CD4-positive, alpha-beta T cell treated with Interleukin-15 for 4 hours (primary cell): ENCODE measurements at regions not wholly inside any gene's neighbourhood (a gene's known extent, or its start where the extent isn't known, plus 50 kb on each side); places are given as distances from the start of the nearest gene placed in this dataset.

Experiments used
- DNase-seq: peaks from one replicate; pipeline ENCODE4 v3.0.0-alpha.2; 2020; ENCODE audit warnings: low spot score

DNA sequence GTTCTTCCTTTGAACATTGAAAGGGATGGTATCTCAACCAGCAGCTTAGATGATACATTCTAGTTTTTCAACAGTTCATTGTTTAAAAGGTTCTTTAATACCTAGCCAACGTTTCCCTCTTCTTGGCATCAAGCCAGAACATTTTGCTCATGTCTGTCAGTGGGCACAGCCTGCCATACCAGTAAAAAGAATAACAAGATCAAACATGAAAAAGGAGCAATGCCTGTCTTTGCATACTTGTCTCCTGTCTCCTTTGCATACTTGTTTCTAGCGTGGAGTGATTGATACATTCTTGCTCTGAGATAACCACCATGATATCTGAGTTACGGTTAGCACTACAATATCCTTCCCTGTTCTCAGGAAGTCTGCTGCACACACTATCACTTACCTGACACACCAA, 248.6 kb upstream of the DAPK1 start:
- DNase-seq, result no peak

DNA sequence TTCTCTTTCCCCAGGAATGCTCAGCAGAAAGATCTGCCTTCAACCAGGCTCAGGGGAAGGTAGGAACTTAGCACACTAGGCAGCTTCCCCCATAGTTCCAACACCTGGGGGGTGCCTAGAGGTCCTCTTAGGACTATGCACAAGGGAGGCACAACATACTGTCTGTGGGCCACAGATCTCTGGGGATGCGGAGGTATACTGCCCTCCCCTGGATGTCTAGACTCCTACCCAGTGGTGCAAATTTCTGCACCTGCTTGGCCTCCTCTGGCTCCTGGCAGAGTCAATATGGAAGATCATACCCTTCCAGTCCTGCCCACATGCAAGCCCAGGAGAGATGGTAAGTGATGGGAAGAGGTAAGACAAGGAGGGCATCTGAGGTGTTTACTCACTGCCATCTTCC, 247.5 kb upstream of the DAPK1 start:
- no peak for DNase-seq

DNA sequence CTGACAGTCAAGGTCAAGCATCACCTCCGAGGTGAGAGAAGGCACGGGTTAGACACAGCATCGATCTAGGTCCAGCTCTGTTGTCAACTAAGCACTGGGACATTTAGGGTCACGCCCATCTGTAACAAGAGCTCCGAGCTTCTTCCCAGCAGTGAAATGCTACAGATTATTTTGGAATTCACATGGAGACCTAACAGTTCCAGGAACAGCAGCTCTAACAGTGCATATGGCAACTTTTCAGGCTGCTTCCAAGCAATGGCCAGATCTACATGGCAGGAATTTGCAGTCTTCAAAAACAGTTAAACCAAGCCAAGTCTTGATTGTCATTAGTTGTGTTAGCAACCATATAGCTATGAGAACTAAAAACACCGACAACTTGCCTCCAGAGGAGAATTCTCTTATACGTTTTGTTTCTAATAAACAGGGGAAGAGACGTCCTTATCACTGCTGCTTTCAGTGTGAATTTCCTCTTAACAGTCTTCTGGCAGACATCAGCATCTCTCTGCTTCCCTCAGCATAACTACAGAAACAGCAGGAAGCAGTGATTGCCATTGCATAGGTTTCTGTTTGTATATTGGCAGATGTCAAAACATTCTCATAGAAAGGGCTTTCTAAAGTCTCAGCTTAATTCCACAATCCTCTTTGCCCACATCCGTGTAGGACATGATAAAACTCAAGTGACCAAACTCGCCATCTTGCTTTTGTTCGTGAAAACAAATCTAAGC, 242.1 kb upstream of the DAPK1 start:
- no peak for DNase-seq

DNA sequence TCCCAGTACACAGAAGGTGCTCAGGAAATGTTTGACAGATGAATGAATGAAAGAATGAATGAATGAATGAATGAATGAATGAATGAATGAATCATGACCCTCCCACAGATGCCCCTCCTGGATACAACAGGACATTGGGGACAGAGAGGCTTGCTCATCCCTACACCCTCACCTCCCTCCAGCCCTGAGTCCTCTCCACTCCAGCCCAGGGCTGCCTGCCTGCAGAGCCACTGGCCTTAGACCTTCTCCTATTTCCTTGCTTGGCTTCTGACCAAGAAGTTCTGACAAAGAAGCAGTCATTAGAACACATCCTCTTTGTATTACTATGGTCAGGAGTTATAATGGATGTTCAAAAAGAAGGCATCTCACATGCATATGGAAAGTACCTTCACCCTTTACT, 240.7 kb upstream of the DAPK1 start:
- no peak for DNase-seq

DNA sequence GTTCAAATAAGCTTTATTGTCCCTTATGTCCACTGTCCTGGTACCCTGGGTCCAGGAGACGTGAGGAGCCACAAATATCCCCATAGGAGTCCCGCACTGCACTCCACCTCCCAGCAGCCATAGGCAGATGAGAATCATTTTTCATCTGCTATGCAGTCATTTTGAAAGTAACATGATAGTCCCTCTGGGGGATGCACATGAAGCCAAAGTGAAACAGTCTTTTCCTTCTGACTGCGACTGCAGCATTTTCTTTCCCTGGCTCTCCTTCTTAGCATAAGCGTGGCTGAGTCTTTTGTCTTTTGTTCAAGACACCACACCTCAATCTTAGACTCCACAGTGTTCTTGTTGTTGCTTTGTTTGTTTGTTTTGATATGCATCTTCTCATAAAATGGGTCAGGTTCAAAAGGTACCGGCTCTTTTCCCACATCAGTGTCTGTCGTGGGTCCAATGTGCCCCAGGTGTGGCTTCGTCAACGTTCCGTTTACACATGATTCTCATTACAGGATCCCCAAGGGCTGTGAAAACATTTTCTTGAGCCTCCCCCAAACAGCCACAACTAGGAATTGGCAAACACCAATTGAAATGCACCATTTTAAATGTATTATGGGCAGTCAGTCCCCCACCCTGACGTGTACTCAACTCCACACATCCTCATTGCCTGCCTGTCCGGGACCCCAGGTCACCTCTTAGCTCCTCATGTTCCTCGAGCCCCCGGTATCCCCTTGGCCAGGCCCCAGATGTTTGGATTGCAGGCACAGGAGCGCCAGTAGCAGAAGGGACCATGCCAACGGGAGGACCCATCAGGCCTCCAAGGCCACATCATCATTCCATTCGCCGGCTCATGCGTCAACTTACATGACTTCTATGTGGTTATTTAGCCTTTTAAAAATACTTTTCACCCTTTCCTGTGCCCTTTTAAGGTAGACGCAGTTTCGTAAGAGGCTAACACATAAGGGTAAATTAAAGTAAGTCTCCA, 237.8 kb upstream of the DAPK1 start:
- DNase-seq, result no peak

DNA sequence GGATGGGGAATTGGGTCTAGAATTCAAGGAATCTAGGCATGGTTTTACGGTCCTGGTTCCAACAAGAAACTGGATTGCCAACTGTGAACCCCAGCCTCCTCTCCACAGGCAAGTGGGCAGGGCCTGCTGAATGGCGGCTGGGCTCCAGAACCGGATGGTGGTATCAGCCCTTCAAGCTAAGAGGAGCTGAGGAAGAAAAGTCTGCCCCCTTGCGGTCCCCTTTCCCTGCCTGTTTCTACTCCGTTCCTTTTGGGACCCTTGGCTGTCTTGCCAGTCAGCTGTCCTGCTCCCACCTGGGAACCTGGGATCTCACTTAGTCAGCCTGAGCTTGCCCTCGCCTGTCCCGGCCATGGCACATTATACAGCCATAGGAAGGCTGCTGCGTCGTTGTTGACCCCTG, 234.4 kb upstream of the DAPK1 start:
- no peak for DNase-seq

- no peak for DNase-seq
These were observed 231.0 kb upstream of the DAPK1 start for GRCh38 chr9:87266697-87267096.

- no peak for DNase-seq
These were observed 230.2 kb upstream of the DAPK1 start for GRCh38 chr9:87267251-87268070.

DNA sequence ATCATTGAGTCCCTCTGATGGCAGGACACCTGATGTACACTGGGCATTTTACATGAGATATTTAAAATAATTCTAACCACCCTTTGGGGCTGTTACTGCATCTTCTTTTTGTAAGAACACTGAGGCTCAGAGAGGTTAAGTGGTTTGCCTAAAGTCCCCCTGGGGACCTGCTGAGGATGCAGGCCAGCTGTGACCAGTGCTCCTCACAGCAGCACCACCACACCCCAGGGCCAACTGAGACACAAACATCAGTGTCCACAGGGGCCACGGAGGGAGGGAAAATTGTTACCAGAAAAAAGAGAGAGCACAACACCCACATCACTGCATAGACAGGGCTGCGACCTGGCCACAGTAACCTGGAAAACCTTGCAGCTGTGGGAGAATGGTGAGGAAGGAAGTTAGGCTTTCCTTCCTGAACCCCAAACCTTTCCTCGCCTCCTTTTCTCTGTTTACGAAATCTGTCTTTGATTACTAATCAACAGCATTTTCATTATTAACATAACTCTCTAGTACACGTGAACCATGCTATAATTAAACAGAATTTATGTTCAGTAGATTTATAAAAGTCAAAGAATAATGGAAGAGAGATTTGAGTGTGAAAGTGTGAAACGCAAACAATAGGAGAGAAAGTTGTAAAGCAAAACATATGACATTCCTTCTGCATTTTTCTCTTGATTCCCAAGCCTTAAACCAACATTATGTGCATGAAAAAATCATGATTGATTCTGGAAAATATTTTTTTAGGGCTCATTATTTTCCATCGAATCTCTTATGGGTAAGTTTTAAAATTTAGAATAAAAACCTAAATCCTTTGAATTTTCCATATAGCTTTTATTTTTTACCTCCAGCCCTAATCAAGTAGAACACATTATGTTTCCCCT, 228.1 kb upstream of the DAPK1 start:
- DNase-seq, result no peak

DNA sequence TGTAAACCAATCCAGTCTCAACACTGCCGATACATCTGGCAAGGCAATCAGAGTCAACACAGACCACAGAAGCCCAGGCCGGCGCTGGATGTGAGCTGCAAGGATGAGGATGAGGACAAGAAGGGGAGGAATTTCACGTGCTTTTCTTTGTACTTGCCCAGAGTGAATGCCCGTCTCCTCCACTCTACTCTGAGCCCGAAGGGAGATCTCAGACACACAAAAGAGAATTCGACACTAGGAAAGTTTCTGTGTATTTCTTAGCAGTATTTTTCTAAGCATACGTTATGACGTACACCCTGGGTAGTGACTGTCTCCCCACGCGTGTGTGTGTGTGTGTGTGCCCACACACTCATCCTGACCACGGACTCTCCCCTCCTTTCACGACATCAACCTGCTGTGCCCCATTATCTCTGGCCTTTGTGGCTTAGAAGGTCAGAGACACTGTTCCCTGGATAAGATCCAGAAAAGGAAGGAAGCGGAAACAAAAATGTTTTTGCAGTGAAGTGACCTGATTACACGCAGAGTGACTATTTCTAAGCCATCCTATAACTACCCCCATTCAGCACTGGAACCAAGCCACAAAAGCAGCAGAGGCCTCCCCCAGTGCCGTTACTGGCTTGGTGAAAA, 227.3 kb upstream of the DAPK1 start:
- DNase-seq, result no peak

DNA sequence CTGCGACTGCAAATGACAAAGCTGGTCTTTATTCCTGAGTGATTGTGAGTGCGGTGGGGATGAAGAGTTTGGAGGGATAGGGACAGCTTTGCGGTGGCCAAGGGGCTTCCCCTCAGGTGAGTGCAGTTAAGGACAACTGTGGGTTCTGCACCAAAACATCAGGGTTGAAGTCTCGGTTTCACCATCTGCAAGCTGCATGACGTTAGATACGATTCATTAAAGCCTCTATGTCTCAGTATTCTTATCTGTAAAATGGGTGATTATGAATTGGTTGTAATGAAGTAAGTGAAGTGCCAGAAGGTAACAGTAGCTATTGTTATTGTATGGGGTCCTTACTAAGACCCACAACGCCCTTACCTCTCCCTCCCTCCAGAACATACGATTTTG, 226.8 kb upstream of the DAPK1 start:
- DNase-seq, result no peak

DNA sequence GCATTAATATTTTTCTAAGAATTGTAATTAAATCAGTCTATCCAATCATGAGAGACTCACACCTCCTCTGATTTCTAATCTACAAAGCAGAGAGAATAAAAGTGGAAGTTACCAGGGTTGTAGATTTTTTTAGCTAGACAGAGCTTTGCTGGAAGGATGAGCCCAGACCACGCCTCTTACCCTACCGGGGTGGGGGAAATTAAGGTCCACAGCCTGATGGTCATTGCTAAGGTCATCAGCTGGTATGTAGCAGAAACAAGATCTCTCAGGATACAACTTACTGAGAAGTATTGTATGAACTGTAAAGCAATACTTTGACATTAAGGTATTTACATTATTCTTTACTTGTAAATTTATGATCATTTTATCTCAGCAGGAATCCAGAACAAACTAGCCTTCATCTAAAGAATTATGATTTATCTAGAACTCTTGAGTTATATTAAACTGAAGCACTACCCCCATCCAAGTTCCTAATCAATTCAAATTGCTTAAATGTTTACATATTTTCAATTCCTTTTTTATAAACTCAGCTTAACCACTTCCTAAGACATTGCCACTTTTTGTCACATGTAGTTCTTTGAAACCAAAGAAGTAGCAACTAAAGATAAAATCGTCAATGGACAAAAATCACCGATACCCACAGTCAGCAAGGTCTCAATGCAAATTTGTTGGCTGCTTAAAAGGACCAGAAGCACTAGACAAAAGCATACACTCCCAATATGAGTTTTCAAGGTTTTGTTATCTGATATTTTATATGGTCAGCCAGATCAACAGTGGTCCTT, 225.8 kb upstream of the DAPK1 start:
- no peak for DNase-seq

DNA sequence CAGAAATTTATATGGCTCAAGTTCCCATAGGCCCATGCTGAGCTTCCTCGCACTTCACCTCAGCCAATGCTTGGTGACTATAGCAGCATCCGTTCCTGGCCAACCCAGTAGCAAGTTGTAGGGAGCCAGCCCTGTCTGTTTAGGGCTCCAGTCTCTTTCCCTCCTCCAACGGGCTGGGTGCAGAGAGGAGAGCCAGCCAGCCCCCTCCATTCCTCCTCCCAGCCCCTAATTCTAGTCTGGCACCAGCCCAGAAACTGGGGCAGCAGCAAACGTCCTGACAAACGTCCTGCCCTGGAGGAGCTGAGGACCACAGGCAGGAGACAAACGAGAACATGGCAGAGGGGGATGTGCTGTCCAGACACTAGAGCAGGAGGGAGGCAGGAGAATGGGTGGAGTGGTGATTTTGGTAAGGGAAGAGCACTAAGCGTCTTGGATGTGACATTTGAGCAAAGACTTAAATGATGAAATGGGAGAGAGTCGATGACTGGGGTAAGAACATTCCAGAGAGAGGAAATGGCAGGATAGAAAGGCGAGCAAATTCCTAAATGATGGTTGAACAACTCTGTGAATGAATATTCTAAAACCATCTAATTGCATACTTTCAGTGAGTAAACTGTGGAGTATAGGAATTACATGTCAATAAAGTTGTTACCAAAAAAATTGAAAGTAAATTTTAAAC, 222.5 kb upstream of the DAPK1 start:
- DNase-seq, result no peak

GRCh38 chr9:87276327-87276841, 221.3 kb upstream of the DAPK1 start:
- DNase-seq, result no peak

GRCh38 chr9:87276851-87277261, 220.8 kb upstream of the DAPK1 start:
- DNase-seq, result no peak

DNA sequence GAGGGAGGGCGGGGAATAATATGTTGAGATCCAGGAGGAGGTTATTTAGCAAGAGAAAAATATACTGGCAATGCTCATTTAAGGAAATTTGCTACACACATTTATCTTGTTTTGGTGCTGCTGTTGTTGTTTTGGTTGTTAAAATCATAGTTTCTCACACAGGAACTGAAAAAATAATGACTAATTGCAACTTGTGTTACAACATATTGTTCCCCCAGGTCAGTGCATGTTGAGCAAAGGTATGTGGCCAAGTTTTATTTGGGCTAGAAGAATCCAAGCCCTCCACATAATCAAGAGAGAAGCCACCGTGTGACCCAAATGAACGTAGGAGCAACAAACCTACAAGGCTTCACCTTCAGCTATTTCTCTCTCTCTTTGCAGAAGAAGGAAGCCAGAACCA, 220.3 kb upstream of the DAPK1 start:
- DNase-seq, result no peak

DNA sequence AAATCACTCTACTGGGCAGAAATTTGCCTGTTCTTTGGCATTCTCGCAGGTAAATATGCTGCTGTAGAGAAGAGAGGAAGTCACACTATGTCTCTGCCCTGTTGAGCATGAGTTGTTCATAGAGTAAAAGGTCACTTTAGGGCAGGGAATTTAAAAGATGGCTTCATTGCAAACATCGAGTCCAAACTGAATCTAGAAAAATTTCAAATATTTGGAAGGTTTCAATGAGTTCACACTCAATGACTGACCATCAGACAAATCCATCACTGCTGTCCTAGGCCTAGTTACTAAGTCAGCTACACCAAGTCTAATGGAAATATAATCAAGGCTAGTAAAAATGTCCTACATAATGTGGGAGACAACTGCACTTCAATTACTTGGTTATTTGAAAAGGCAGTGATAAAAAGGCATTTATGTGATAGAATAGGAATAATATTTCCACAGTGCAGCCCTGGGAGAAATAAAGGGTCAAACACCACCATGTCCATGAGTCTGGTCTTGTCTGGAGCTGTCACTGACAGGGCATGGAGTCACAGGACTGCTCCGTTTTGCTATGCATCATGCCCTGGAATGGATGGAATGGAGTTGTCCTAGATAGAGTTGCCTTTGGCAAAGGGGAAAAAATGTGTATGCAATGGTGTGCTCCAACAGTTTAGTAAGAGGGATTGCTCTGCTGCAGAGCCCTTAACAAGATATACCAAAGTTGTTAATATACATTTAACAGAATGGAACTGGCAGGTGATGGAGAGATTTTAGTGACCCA, 218.5 kb upstream of the DAPK1 start:
- no peak for DNase-seq

DNA sequence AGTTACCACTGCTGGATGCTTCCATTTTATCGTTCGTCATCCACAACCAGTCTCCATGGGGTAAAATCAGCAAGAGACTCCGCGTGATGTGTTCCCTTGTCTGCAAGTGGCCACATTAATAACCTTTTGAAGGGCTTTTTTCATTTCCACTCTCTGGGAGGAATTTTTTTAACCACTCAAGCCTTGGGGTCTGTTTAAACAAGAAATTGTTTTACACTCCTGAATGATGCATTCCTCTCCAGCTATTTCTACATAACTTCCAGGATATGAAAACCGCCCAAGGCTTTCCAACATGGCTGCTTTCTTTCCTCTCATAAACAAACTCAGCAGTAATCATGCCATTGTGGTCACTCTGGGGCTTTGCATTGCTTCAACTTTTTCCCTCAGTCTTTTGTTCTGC, 217.2 kb upstream of the DAPK1 start:
- no peak for DNase-seq

GRCh38 chr9:87282538-87282937, 215.1 kb upstream of the DAPK1 start:
- no peak for DNase-seq
